HL-60/S4 treated with retinoic acid at 250 ng/mL for 4 days and 3 days (cell line): ENCODE measurements at regions not wholly inside any gene's neighbourhood (a gene's known extent, or its start where the extent isn't known, plus 50 kb on each side); places are given as distances from the start of the nearest gene placed in this dataset.

ENCODE experiments used
- in situ Hi-C: fragments of 300-500 bp; cut with MboI; formaldehyde crosslinking; loops from 2 replicates; pipeline ENCODE4 v1.7.0; 2022; ENCODE audit warnings: low sequenced_read_pairs

- in situ Hi-C loops: no loop called here
Measured at GRCh38 chr4:176843710-176844109, 51.0 kb upstream of the VEGFC start.

DNA sequence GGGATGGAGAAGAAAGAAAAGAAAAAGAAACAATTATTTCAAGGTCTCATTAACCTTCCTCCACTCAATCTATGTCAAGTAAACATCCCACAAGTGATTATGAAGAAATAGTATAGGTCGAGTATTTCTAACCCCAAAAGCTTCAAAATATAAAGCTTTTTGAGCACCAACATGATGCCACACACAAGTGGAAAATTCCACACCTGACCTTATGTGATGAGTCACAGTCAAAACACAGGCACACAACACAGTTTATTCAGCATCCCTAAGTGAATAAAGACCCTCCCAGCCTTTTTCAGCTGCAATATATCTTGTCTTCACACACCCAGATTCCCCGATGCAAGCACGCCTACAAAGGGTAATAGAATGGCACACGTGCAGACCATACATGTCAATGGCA, 51.7 kb upstream of the VEGFC start:
- in situ Hi-C loops: no loop called here

DNA sequence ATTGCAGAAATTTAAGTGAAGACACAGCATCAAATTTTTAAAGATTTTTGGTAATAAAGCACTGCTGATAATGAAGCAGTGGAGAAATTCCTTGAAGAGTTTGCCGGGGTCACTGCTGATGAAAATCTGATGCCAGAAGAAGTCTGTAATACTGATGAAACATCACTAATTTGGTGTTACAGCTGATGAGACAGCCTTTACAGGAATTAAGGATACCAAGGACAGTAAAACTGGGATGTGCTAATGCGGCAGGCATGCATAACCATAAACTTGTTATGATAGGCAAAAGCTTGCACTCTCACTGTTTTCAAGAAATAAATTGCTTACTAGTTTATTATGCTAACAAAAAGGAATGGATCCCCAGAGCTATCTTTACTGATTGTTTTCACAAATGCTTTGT, 52.9 kb upstream of the VEGFC start:
- in situ Hi-C loops: no loop called here

DNA sequence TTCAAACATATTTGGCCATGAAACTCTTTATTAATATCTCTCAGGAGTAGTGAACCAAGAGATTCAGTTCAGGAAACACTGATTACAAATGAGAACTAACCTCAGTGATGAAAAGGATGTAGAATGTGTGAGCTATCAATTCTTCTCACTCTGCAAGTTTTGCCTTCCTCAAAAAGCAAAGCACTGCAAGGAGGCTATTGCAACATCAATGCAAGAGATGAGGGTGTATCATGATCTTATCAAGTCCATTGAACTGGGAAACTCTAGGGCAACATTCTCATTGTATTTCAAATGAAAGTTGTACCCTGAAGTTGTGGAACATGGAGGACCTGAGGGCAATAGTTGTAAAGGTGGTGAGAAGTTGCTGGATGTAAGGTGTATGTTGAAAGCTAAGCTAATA, 56.4 kb upstream of the VEGFC start:
- in situ Hi-C loops: no loop called here

DNA sequence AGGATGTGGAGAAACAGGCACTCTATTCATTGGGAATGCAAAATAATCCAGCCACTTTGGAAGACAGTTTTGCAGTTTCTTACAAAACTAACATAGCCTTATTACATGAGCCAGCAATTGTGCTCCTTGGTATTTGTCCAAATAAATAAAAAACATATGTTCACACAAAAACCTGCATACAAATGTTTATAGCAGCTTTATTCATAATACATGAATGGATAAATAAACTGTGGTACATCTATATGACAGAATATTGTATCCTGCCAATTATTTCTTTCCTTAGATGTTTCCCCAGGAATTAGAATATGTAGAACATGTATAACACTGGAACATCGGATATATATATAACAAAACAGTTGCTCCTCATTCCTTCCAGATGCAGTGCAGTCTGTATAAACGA, 57.7 kb upstream of the VEGFC start:
- in situ Hi-C loops: no loop called here

- in situ Hi-C loops: no loop called here
Measured at GRCh38 chr4:176856421-176856820, 63.7 kb upstream of the VEGFC start.

DNA sequence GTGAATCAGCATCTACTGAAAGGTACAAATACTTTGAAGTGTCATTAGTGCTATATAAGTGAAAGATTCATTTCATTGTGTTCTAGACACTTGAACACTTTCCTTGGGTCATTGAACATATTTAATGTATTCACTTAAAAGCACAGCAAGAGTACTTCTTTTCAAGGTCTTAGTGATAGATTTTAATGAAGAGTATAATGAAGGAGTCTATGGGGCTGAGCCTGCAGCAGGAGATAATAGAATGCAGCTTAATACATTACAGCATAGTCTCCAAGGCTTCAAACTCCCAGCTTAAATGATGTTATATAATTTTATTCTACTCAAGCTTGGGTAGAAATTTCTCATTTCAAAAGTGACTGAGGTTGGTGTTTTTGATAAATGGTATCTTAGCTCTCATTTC, 66.1 kb upstream of the VEGFC start:
- in situ Hi-C loops: no loop called here

GRCh38 chr4:176864238-176864637, 71.5 kb upstream of the VEGFC start:
- in situ Hi-C loops: no loop called here

- in situ Hi-C loops: no loop called here
Measured at GRCh38 chr4:176868676-176869075, 76.0 kb upstream of the VEGFC start.

- in situ Hi-C loops: no loop called here
Measured at GRCh38 chr4:176872461-176872860, 79.7 kb upstream of the VEGFC start.

- in situ Hi-C loops: no loop called here
Measured at GRCh38 chr4:176874721-176875445, 82.2 kb upstream of the VEGFC start.

GRCh38 chr4:176875446-176875930, 82.8 kb upstream of the VEGFC start:
- in situ Hi-C loops: no loop called here

GRCh38 chr4:176879380-176880116, 86.8 kb upstream of the VEGFC start:
- in situ Hi-C loops: no loop called here

DNA sequence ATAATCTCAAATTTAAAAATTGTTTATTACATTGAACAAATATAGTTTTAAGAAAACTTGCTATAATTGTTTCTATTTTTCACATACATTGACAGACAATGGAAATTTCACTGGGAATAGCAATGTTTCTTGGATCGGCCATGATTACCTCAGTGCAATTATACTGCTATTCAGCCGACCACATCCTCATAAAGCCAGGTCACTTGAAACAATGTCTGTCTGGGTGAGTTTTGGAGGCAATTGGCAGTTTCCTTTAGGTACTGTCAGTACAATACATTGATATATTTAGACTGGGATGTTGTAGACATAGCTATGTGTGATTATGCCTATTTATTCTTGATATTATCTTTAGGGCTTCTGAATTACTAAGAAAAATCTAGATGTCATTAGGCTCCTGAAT, 89.5 kb upstream of the VEGFC start:
- in situ Hi-C loops: no loop called here

- in situ Hi-C loops: no loop called here
Measured at GRCh38 chr4:176883108-176883550, 90.4 kb upstream of the VEGFC start.

GRCh38 chr4:176883681-176884418, 91.1 kb upstream of the VEGFC start:
- in situ Hi-C loops: no loop called here

DNA sequence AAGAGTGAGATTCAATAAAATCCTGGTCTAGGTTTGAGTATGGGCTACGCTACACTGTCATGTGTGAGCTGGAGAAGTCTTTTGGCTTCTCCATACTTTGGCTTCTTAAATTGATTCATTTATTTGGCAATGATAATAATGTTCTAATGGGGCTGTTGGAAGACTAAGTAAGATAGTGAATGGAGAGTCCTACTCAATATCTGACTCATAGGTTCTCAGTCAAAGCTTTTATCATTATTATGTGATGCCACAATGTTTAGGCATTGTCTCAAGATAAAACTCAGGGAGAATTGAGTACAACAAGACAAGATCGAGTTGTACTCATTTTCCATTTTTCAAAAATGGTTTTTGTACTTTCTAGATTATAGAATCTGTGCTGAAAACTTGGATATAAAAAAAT, 92.5 kb upstream of the VEGFC start:
- in situ Hi-C loops: no loop called here

GRCh38 chr4:176886135-176886534, 93.4 kb upstream of the VEGFC start:
- in situ Hi-C loops: no loop called here

DNA sequence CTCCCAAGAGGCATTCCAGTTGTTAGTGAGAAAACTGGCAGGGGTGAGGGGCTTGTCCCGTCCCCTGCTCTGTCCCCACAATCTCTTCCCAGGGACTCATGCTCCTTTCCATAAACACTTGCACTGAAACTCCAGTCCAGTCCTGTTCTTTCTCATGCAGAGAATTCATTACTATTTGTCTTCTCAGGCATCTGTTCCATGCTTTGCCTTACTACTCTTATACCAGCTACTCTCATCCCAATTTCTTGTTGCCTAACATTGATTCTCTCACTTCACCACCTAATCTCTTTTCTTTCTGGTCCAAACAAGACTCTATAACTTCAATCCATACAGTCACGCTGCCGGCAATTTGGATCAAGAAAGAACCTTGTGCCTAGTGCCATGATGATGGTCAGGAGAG, 97.1 kb upstream of the VEGFC start:
- in situ Hi-C loops: no loop called here

- in situ Hi-C loops: no loop called here
Measured at GRCh38 chr4:176894498-176894897, 101.8 kb upstream of the VEGFC start.

- in situ Hi-C loops: no loop called here
Measured at GRCh38 chr4:176896211-176896610, 103.5 kb upstream of the VEGFC start.

GRCh38 chr4:176897226-176897625, 104.5 kb upstream of the VEGFC start:
- in situ Hi-C loops: no loop called here
